Small intestine (tissue), 7 donors: ENCODE measurements at regions not wholly inside any gene's neighbourhood (a gene's known extent, or its start where the extent isn't known, plus 50 kb on each side); places are given as distances from the start of the nearest gene placed in this dataset.

Source experiments
- DNase-seq, 2 donors: peaks; one replicate each; pipeline versions ENCODE4 v3.0.0 to v3.0.0-alpha.2; 2013
- FAIRE-seq: peaks from 2 replicates; lab custom pipeline; 2012; peaks lifted over from hg19 to GRCh38; lab: Jason Lieb, UNC
- H3K27ac ChIP-seq, 3 donors: one replicate each; pipeline ENCODE4 v1.5.1; 2013; ENCODE audit warnings: low read length in 2 of 3, mild to moderate bottlenecking in 2 of 3, control low read depth in 1 of 3, inconsistent platforms in 1 of 3, low read depth in 1 of 3, moderate library complexity in 1 of 3
- H3K27me3 ChIP-seq, 3 donors: one replicate each; pipeline ENCODE4 v1.6.1; 2013; ENCODE audit warnings: low read length in 3 of 3, inconsistent platforms in 1 of 3; ENCODE audit not compliant: control insufficient read depth in 3 of 3, insufficient read depth in 3 of 3
- H3K36me3 ChIP-seq, 3 donors: one replicate each; pipeline ENCODE4 v1.6.1; 2013; ENCODE audit warnings: low read length in 3 of 3, inconsistent platforms in 1 of 3, low read depth in 1 of 3, mild to moderate bottlenecking in 1 of 3, moderate library complexity in 1 of 3; ENCODE audit not compliant: control insufficient read depth in 3 of 3, insufficient read depth in 2 of 3
- H3K4me1 ChIP-seq, 3 donors: one replicate each; pipeline ENCODE4 v1.6.1; 2013; ENCODE audit warnings: low read length in 2 of 3, inconsistent platforms in 1 of 3, low read depth in 1 of 3, mild to moderate bottlenecking in 1 of 3, moderate library complexity in 1 of 3; ENCODE audit not compliant: control insufficient read depth in 3 of 3, insufficient read depth in 2 of 3
- H3K4me3 ChIP-seq, 3 donors: one replicate each; pipeline ENCODE4 v1.5.1; 2013; ENCODE audit warnings: low read length in 3 of 3, control low read depth in 1 of 3, inconsistent platforms in 1 of 3, low read depth in 1 of 3, mild to moderate bottlenecking in 1 of 3, moderate library complexity in 1 of 3
- H3K9me3 ChIP-seq, 2 donors: one replicate each; pipeline ENCODE4 v1.6.1; 2013; ENCODE audit warnings: low read depth in 1 of 2, low read length in 1 of 2; ENCODE audit not compliant: control insufficient read depth in 2 of 2, insufficient read depth in 1 of 2
- WGBS, 3 donors: extraction: QIAGEN DNeasy Blood & Tissue Kit; methylation state at CpG; one replicate each; pipeline ENCODE4 v1.1.7; 2013; 5-methylcytosine and 5-hydroxymethylcytosine counted together
- donor health status: healthy with polysubstance abuse.
- donor health status: control.
- donor health status: control.
- donor health status: Bipolar disorder and iron deficiency.
- donor health status: healthy.

DNA sequence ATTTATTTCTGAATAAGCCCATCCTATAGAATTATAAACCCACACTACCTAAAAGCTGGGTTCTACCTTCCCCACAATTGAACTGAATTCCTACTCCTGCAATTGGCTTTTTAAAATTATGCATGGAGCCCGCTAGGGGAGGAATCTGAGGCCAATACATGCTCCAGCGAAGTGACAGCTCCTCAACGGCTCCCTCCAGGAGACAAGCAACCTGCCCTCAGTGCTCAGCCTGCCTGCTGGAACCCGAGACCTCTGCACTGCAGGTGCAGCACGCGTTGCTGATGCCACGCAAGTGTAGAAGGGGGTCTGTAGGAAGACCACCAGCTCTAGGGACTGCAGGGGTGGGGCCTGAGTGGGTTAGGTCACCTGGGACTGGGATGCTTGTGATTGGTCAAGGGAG lies 170.2 kb upstream of the CDYL start:
- no peaks in the 10 kb centered on the region for H3K27me3 ChIP-seq
- no peaks in the 10 kb centered on the region for H3K36me3 ChIP-seq
- H3K4me3 ChIP-seq, result no peak overlapping the region
- no peaks in the 10 kb centered on the region for H3K9me3 ChIP-seq
- no peaks in the 10 kb centered on the region for H3K4me1 ChIP-seq
- H3K27ac ChIP-seq, result no peak overlapping the region
- DNase-seq (no peak), FAIRE-seq (no peak)
- WGBS, 3 donors, result 86 to 90% (median 87%) methylated on average over 7 of the region's 7 CpGs

- Histone ChIP-seq H3K36me3 (no peaks in the 10 kb centered on the region), H3K27me3 (no peaks in the 10 kb centered on the region), H3K4me3 (no peak overlapping the region), H3K9me3 (no peaks in the 10 kb centered on the region), H3K4me1 (no peaks in the 10 kb centered on the region), H3K27ac (no peak overlapping the region)
- FAIRE-seq, result no peak
- WGBS, 3 donors, result 2 to 59% (median 47%) methylated on average over 1 of the region's 1 CpG
- no peak for DNase-seq
Observed at GRCh38 chr6:4603856-4604369, 172.3 kb upstream of the CDYL start.

GRCh38 chr6:4603291-4603690 lies 172.9 kb upstream of the CDYL start:
- no peaks in the 10 kb centered on the region for H3K36me3 ChIP-seq
- FAIRE-seq (no peak), DNase-seq (no peak)
- H3K4me1 ChIP-seq, result no peaks in the 10 kb centered on the region
- WGBS, 3 donors, result 72 to 79% (median 74%) methylated on average over 7 of the region's 7 CpGs
- H3K9me3 ChIP-seq, result no peaks in the 10 kb centered on the region
- H3K27me3 ChIP-seq, result no peaks in the 10 kb centered on the region
- no peak overlapping the region for H3K27ac ChIP-seq
- no peak overlapping the region for H3K4me3 ChIP-seq

DNA sequence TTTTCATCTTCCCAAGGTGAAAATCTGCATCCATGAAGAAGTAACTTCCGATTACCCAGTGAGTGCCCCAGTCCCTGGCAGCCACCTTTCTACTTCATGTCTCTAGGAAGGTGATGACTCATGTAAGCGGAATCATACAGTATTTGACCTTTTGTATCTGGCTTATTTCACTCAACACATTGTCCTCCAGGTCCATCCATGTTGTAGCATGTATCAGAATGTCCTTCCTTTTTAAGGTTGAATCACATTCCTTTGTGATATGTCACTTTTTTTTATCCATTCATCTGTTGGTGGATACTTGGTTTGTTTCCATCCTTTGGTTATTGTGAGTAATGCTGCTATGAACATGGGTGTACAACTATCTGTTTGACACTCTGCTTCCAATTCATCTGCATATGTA lies 176.3 kb upstream of the CDYL start:
- H3K9me3 ChIP-seq, result no peaks in the 10 kb centered on the region
- H3K36me3 ChIP-seq, result no peaks in the 10 kb centered on the region
- whole genome bisulfite sequencing, 3 donors, result 94 to 95% (median 95%) methylated on average over 2 of the region's 2 CpGs
- no peaks in the 10 kb centered on the region for H3K4me1 ChIP-seq
- H3K27me3 ChIP-seq, result no peaks in the 10 kb centered on the region
- H3K27ac ChIP-seq, result no peak overlapping the region
- no peak overlapping the region for H3K4me3 ChIP-seq
- FAIRE-seq (no peak), DNase-seq (no peak)

DNA sequence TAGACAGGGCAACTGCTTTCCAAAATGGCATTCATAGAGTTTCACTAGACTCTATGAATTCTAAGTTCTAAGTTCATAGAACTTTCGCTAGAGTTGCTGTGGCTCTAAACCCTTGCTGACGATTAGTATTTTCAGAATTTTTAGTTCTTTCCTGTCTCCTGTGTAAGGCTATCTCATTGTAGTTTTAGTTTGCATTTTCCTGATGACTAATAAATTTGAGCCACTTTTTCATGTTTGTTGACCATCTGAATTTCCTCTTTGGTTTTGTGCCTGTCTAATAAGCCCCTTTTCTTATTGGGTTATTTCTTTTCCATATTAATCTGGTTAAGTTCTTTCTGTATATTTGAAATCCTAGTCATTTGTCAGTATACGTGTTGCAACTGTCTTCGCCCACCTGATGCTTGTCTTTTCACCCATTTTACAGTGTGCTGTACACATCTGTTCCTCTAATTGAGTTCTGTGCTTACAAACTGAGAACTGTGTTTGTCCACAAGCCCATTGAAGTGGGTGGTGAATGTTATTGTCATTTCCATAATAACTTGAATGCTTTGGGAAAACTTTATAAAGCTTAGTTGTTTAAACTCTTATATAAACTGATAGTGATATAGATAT lies 177.7 kb upstream of the CDYL start:
- H3K9me3 ChIP-seq, result no peaks in the 10 kb centered on the region
- H3K36me3 ChIP-seq, result no peaks in the 10 kb centered on the region
- WGBS, 3 donors, result 89 to 91% (median 89%) methylated on average over 4 of the region's 4 CpGs
- no peak overlapping the region for H3K4me3 ChIP-seq
- peaks cover 0 to 3% (median 0%) of the 10 kb centered on the region in 3 donors for H3K27me3 ChIP-seq
- H3K4me1 ChIP-seq, result no peaks in the 10 kb centered on the region
- FAIRE-seq, result no peak
- no peak for DNase-seq
- no peak overlapping the region for H3K27ac ChIP-seq

GRCh38 chr6:4593951-4594350 lies 182.3 kb upstream of the CDYL start:
- no peak for DNase-seq

GRCh38 chr6:4592026-4592425 lies 184.2 kb upstream of the CDYL start:
- DNase-seq (no peak), FAIRE-seq (no peak)
- WGBS, 3 donors, result 87 to 93% (median 88%) methylated on average over 2 of the region's 2 CpGs
- Histone ChIP-seq H3K36me3 (no peaks in the 10 kb centered on the region), H3K4me3 (no peak overlapping the region), H3K27ac (no peak overlapping the region), H3K27me3 (peaks cover 0 to 5% (median 3%) of the 10 kb centered on the region in 3 donors), H3K4me1 (no peaks in the 10 kb centered on the region), H3K9me3 (no peaks in the 10 kb centered on the region)

More at GRCh38 chr6:4593951-4594350, 182.3 kb upstream of the CDYL start:
- peaks cover 0 to 3% (median 3%) of the 10 kb centered on the region in 3 donors for H3K27me3 ChIP-seq
- H3K4me1 ChIP-seq, result no peaks in the 10 kb centered on the region
- H3K36me3 ChIP-seq, result no peaks in the 10 kb centered on the region
- no peak for FAIRE-seq
- H3K27ac ChIP-seq, result no peak overlapping the region
- no peaks in the 10 kb centered on the region for H3K9me3 ChIP-seq
- WGBS, 3 donors, result 78 to 92% (median 84%) methylated on average over 1 of the region's 1 CpG
- no peak overlapping the region for H3K4me3 ChIP-seq

DNA sequence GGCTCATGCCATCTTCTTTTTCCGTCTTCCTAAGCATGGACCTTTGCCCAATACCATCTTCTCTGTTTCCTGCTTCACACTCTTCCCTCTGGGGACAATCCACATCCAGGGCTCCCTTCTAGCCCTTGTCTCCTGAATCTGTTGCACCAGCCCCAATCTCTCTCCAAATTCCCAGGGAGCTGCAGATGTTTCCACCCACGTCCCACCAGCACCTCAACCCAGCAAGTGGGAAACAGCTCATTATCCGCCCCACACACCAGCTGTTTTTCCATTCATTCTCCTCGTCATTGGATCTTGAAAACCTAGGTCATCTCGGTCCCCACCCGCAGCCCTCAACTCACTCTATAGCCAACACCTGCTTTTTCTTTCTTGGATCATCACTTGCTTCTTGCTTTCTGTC lies 185.0 kb upstream of the CDYL start:
- Histone ChIP-seq H3K4me3 (no peak overlapping the region), H3K9me3 (no peaks in the 10 kb centered on the region), H3K27ac (no peak overlapping the region), H3K27me3 (peaks cover 0 to 5% (median 3%) of the 10 kb centered on the region in 3 donors), H3K36me3 (no peaks in the 10 kb centered on the region), H3K4me1 (no peaks in the 10 kb centered on the region)
- 83 to 90% (median 84%) methylated on average over 6 of the region's 6 CpGs for WGBS, 3 donors
- DNase-seq (no peak), FAIRE-seq (no peak)

GRCh38 chr6:4589295-4589694 lies 186.9 kb upstream of the CDYL start:
- H3K27me3 ChIP-seq, result peaks cover 0 to 5% (median 3%) of the 10 kb centered on the region in 3 donors
- no peak overlapping the region for H3K27ac ChIP-seq
- H3K4me1 ChIP-seq, result no peaks in the 10 kb centered on the region
- H3K36me3 ChIP-seq, result no peaks in the 10 kb centered on the region
- 79 to 88% (median 85%) methylated on average over 2 of the region's 2 CpGs for WGBS, 3 donors
- no peaks in the 10 kb centered on the region for H3K9me3 ChIP-seq
- no peak overlapping the region for H3K4me3 ChIP-seq
- DNase-seq (no peak), FAIRE-seq (no peak)
